Coronary artery (tissue), 2 donors: ENCODE measurements at regions not wholly inside any gene's neighbourhood (a gene's known extent, or its start where the extent isn't known, plus 50 kb on each side); places are given as distances from the start of the nearest gene placed in this dataset.
"Not testable (repeated sequence)": the region's sequence is repeated elsewhere in the genome, so short reads cannot be mapped to it uniquely, and the experiment has no call there.

Experiments
- DNase-seq: peaks from one replicate; pipeline ENCODE4 v3.0.0-alpha.2; 2017; ENCODE audit warnings: low spot score
- H3K27ac ChIP-seq, 2 donors: fragments of 200-600 bp; sonication (generic); one replicate each; pipeline ENCODE4 v1.5.1; 2016 to 2019
- H3K4me3 ChIP-seq: fragments of 200-600 bp; sonication (generic); 2 replicates; pipeline ENCODE4 v1.5.1; 2016; ENCODE audit warnings: mild to moderate bottlenecking, moderate library complexity
- CTCF ChIP-seq: fragments of 200-600 bp; sonication (generic); IDR thresholded peaks from one replicate; pipeline ENCODE4 v1.5.1; 2019; ENCODE audit warnings: antibody characterized with exemption

- no peak for TF ChIP-seq CTCF
- Histone ChIP-seq H3K4me3 (no peak overlapping the region), H3K27ac (no peak overlapping the region)
- DNase-seq: no peak
Measured at GRCh38 chr6:25157183-25157582, 122.0 kb upstream of the CARMIL1 start.

GRCh38 chr6:25157842-25158241 is 121.3 kb upstream of the CARMIL1 start:
- no peak for TF ChIP-seq CTCF
- H3K27ac ChIP-seq: no peak overlapping the region
- no peak for DNase-seq
- no peak overlapping the region for H3K4me3 ChIP-seq

GRCh38 chr6:25160134-25160533 is 119.0 kb upstream of the CARMIL1 start:
- H3K27ac ChIP-seq, H3K4me3 ChIP-seq, DNase-seq: not testable (repeated sequence)

- Histone ChIP-seq H3K27ac (no peak overlapping the region), H3K4me3 (peak overlapping the region; percentile 39)
- no peak for TF ChIP-seq CTCF
- DNase-seq: no peak
Measured at GRCh38 chr6:25165177-25165576, 114.0 kb upstream of the CARMIL1 start.

- Histone ChIP-seq H3K4me3 (peak overlapping the region; percentile 39), H3K27ac (no peak overlapping the region)
- TF ChIP-seq CTCF: no peak
- DNase-seq: no peak
Measured at GRCh38 chr6:25165800-25166199, 113.4 kb upstream of the CARMIL1 start.

GRCh38 chr6:25166955-25167748 is 112.0 kb upstream of the CARMIL1 start:
- Histone ChIP-seq H3K4me3 (no peak overlapping the region), H3K27ac (no peak overlapping the region)
- no peak for DNase-seq
- TF ChIP-seq CTCF: no peak

- no peak overlapping the region for H3K4me3 ChIP-seq
- no peak for DNase-seq
- no peak overlapping the region for H3K27ac ChIP-seq
- TF ChIP-seq CTCF: no peak
Measured at GRCh38 chr6:25167961-25168360, 111.2 kb upstream of the CARMIL1 start.
